ENCODE measurements at regions not wholly inside any gene's neighbourhood (a gene's known extent, or its start where the extent isn't known, plus 50 kb on each side); places are given as distances from the start of the nearest gene placed in this dataset.

DNA sequence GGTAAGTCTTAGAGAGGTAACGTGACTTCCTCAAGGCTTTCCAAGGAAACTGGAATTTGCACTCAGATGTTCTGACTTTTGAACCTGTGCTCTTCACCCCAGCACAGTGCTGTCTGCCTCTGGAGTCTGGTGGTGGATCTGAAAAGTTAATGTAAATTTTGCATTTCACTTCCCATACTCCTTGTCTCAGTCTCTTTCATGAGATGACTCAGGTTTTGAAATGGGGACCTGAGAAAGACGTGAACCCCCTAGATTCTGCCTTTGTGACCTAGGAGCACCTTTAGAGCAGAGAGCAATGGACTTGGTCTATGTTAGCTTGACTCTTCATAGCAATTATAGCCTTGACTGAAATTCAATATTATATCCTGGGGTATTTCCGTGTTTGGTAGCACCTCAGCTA is 223.0 kb downstream of the QKI start:
- TF ChIP-seq ESRRG (CRISPR knock-in tag; IDR thresholded peaks at IDR 0.05) (no peak), ARNTL (CRISPR knock-in tag; IDR thresholded peaks at IDR 0.05; ENCODE audit: borderline replicate concordance, low read depth) (no peak), ISL1 (CRISPR knock-in tag; IDR thresholded peaks at IDR 0.05) (no peak), ZNF70 (CRISPR knock-in tag; IDR thresholded peaks at IDR 0.05) (no peak), ZFP3 (CRISPR knock-in tag; IDR thresholded peaks at IDR 0.05) (no peak), OSR1 (CRISPR knock-in tag; IDR thresholded peaks at IDR 0.05) (no peak), BACH2 (CRISPR knock-in tag; IDR thresholded peaks at IDR 0.05; ENCODE audit: borderline replicate concordance) (no peak), ZNF565 (CRISPR knock-in tag; conservative IDR thresholded peaks at IDR 0.05; ENCODE audit: low read depth) (no peak), TOX (CRISPR knock-in tag; IDR thresholded peaks at IDR 0.05; ENCODE audit: borderline replicate concordance) (no peak), ZFP30 (CRISPR knock-in tag; IDR thresholded peaks at IDR 0.05) (no peak), SNAI2 (CRISPR knock-in tag; IDR thresholded peaks at IDR 0.05) (no peak), CSDC2 (CRISPR knock-in tag; IDR thresholded peaks at IDR 0.05) (no peak), ZNF8 (CRISPR knock-in tag; IDR thresholded peaks at IDR 0.05) (no peak), TCF4 (CRISPR knock-in tag; IDR thresholded peaks at IDR 0.05; ENCODE audit: borderline replicate concordance) (no peak)
- TF ChIP-seq, protein P1, sequence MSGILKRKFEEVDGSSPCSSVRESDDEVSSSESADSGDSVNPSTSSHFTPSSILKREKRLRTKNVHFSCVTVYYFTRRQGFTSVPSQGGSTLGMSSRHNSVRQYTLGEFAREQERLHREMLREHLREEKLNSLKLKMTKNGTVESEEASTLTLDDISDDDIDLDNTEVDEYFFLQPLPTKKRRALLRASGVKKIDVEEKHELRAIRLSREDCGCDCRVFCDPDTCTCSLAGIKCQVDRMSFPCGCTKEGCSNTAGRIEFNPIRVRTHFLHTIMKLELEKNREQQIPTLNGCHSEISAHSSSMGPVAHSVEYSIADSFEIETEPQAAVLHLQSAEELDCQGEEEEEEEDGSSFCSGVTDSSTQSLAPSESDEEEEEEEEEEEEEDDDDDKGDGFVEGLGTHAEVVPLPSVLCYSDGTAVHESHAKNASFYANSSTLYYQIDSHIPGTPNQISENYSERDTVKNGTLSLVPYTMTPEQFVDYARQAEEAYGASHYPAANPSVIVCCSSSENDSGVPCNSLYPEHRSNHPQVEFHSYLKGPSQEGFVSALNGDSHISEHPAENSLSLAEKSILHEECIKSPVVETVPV (CRISPR knock-in tag; IDR thresholded peaks at IDR 0.05) = no peak
- TF ChIP-seq, protein P2, sequence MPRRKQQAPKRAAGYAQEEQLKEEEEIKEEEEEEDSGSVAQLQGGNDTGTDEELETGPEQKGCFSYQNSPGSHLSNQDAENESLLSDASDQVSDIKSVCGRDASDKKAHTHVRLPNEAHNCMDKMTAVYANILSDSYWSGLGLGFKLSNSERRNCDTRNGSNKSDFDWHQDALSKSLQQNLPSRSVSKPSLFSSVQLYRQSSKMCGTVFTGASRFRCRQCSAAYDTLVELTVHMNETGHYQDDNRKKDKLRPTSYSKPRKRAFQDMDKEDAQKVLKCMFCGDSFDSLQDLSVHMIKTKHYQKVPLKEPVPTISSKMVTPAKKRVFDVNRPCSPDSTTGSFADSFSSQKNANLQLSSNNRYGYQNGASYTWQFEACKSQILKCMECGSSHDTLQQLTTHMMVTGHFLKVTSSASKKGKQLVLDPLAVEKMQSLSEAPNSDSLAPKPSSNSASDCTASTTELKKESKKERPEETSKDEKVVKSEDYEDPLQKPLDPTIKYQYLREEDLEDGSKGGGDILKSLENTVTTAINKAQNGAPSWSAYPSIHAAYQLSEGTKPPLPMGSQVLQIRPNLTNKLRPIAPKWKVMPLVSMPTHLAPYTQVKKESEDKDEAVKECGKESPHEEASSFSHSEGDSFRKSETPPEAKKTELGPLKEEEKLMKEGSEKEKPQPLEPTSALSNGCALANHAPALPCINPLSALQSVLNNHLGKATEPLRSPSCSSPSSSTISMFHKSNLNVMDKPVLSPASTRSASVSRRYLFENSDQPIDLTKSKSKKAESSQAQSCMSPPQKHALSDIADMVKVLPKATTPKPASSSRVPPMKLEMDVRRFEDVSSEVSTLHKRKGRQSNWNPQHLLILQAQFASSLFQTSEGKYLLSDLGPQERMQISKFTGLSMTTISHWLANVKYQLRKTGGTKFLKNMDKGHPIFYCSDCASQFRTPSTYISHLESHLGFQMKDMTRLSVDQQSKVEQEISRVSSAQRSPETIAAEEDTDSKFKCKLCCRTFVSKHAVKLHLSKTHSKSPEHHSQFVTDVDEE (CRISPR knock-in tag; IDR thresholded peaks at IDR 0.05) = no peak
- TF ChIP-seq, protein P3, sequence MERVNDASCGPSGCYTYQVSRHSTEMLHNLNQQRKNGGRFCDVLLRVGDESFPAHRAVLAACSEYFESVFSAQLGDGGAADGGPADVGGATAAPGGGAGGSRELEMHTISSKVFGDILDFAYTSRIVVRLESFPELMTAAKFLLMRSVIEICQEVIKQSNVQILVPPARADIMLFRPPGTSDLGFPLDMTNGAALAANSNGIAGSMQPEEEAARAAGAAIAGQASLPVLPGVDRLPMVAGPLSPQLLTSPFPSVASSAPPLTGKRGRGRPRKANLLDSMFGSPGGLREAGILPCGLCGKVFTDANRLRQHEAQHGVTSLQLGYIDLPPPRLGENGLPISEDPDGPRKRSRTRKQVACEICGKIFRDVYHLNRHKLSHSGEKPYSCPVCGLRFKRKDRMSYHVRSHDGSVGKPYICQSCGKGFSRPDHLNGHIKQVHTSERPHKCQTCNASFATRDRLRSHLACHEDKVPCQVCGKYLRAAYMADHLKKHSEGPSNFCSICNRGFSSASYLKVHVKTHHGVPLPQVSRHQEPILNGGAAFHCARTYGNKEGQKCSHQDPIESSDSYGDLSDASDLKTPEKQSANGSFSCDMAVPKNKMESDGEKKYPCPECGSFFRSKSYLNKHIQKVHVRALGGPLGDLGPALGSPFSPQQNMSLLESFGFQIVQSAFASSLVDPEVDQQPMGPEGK (CRISPR knock-in tag; IDR thresholded peaks at IDR 0.05; ENCODE audit: borderline replicate concordance) = no peak
- TF ChIP-seq, protein P4, sequence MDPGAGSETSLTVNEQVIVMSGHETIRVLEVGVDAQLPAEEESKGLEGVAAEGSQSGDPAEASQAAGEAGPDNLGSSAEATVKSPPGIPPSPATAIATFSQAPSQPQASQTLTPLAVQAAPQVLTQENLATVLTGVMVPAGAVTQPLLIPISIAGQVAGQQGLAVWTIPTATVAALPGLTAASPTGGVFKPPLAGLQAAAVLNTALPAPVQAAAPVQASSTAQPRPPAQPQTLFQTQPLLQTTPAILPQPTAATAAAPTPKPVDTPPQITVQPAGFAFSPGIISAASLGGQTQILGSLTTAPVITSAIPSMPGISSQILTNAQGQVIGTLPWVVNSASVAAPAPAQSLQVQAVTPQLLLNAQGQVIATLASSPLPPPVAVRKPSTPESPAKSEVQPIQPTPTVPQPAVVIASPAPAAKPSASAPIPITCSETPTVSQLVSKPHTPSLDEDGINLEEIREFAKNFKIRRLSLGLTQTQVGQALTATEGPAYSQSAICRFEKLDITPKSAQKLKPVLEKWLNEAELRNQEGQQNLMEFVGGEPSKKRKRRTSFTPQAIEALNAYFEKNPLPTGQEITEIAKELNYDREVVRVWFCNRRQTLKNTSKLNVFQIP (CRISPR knock-in tag; IDR thresholded peaks at IDR 0.05; ENCODE audit: borderline replicate concordance, low read depth) = no peak
- no peak for ATAC-seq

DNA sequence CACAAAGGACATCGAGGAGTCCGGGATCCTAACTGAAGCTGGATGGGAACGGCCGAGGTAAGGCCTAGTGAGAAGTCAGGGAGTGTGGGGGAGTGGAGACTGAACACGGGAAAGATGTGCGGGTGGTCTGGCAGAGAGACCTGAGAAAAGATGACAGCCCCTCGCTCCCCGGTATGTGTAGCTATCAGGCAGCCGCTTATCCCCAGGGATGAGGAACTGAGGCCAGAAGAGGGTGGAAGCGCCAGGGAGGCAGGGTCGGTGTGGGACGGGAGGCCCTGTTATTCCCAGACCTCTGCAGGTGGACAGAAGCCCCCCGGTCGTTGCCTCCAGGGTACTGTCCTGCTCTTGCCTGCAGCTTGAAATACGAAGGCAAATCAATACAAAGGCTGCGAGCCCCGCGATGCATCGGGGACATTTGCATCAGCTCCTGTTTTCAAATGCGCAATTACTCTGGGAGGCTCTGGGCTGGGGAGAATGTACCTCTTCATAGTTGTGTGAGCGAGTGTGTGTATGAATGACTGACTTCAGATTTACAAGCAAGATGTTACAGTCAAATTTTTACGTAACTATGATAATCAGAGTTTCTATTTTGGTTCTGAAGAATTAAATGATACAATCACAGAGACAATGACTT is 221.3 kb downstream of the QKI start:
- ATAC-seq = no peak
- TF ChIP-seq SNAI2 (CRISPR knock-in tag; IDR thresholded peaks at IDR 0.05) = no peak
- TF ChIP-seq, protein P1 (CRISPR knock-in tag; IDR thresholded peaks at IDR 0.05) = no peak
- no peak for TF ChIP-seq ARNTL (CRISPR knock-in tag; IDR thresholded peaks at IDR 0.05; ENCODE audit: borderline replicate concordance, low read depth)
- TF ChIP-seq ZNF8 (CRISPR knock-in tag; IDR thresholded peaks at IDR 0.05) = no peak
- no peak for TF ChIP-seq CSDC2 (CRISPR knock-in tag; IDR thresholded peaks at IDR 0.05)
- no peak for TF ChIP-seq ZFP30 (CRISPR knock-in tag; IDR thresholded peaks at IDR 0.05)
- no peak for TF ChIP-seq TCF4 (CRISPR knock-in tag; IDR thresholded peaks at IDR 0.05; ENCODE audit: borderline replicate concordance)
- TF ChIP-seq ZNF70 (CRISPR knock-in tag; IDR thresholded peaks at IDR 0.05) = no peak
- no peak for TF ChIP-seq ZNF565 (CRISPR knock-in tag; conservative IDR thresholded peaks at IDR 0.05; ENCODE audit: low read depth)
- TF ChIP-seq ZFP3 (CRISPR knock-in tag; IDR thresholded peaks at IDR 0.05) = no peak
- no peak for TF ChIP-seq PPARA (CRISPR knock-in tag; IDR thresholded peaks at IDR 0.05; ENCODE audit: borderline replicate concordance)
- no peak for TF ChIP-seq BACH2 (CRISPR knock-in tag; IDR thresholded peaks at IDR 0.05; ENCODE audit: borderline replicate concordance)
- TF ChIP-seq ESRRG (CRISPR knock-in tag; IDR thresholded peaks at IDR 0.05) = no peak
- TF ChIP-seq GLIS3 (CRISPR knock-in tag; IDR thresholded peaks at IDR 0.05) = no peak

Data from SK-N-SH treated with all-trans-retinoic acid at 6 μM for 48 hours (cell line).